ENCODE measurements at regions not wholly inside any gene's neighbourhood (a gene's known extent, or its start where the extent isn't known, plus 50 kb on each side); places are given as distances from the start of the nearest gene placed in this dataset.

- no peak overlapping the region for H3K4me3 ChIP-seq (ENCODE audit: low read length)
- DNase-seq (ENCODE audit: low read depth, low spot score): no peak
Observed at GRCh38 chr2:71796174-71796593, 342.8 kb downstream of the DYSF start.

- H3K4me3 ChIP-seq (ENCODE audit: low read length): no peak overlapping the region
- no peak for DNase-seq (ENCODE audit: low read depth, low spot score)
Observed at GRCh38 chr2:71795486-71795885, 342.1 kb downstream of the DYSF start.

GRCh38 chr2:71794611-71795010 lies 341.2 kb downstream of the DYSF start:
- DNase-seq (ENCODE audit: low read depth, low spot score): no peak
- no peak overlapping the region for H3K4me3 ChIP-seq (ENCODE audit: low read length)

DNA sequence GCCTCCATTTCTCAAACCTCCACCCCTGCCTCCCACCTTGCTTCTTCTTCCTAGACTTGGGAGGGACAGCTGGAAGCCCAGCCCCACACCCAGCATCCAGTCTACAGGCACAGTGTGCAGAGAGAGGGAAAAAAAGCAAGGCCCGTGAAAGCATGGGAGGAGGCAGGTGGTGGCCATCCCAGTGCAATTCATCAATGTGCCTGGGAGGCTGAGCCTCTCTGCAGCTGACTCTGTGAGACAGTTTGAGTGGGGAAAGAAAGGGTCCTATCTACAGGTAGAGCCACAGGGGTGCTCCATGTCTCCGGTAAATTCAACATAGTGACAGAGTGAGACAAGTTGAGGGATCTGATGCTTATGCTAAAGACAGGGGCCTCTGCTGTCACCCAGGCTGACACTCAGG lies 340.6 kb downstream of the DYSF start:
- no peak for DNase-seq (ENCODE audit: low read depth, low spot score)
- H3K4me3 ChIP-seq (ENCODE audit: low read length): no peak overlapping the region

DNA sequence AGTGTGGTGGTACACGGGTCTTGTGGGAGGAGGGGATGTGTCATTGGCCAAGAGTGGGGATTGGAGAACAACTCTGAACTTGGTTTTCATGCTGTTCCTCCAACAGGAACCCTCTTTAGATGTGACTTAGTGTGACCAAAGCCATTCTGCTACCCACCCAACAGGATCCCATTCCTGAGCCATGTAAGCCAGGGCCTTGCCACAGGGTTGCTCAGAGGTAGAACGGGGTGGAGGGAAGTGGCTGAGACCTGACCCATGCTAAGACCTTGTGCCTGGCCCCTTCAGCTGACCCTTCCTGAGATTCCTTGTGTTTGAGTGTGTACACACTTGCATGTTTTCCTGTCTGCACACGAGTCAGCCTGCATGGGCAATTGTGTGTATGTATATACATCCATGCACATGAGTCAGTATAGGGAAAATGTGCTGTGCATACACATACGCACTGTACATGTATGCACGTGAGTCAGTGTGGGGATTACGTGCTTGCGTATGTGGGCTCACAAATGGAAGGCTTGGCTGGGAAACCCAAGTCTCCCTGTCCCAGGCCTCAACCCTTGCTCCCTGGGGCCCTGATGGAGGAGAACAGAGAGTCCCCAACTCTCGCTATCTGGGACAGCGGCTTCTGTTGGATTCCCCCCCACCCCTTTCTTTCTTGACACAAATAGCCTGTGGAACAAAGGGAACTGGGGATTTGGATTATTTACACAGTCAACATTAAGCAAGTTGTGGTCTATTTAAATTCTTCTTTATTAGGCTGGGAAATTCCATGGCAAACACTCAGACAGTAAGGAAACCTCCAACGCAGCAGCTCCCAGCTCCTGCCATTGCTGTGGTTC lies 339.8 kb downstream of the DYSF start:
- no peak for DNase-seq (ENCODE audit: low read depth, low spot score)
- H3K4me3 ChIP-seq (ENCODE audit: low read length): no peak overlapping the region

DNA sequence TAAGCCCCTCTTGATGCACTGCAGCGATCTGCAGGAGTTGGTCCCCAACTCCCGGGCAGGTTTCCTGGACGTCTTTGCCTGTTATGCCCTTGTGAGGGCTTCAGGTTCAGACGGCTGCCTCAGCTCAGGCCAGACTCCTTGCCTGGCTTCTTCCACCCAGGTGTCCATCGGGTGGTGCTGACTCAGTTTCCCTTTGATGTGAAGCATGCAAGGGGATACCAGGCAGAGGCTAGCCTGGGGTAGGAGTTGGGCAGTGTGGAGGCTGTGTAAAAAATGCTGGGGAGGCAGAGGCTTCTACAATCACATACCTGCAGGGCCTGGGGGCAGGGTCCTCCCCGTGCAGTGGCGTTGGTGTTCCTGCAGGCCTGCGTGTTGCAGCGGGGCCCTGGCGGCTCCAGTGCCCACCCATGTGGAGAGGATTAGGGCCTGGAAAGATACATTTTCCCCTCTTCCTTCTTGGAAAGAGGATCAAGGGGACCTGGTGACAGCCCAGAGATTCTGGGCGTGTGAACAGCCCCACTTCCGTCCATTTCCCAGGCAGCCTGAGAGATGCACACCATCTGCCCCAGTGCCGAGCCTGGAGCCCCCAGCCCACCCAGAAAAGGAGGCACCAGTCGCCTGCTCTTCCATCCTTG lies 338.3 kb downstream of the DYSF start:
- H3K4me3 ChIP-seq (ENCODE audit: low read length): no peak overlapping the region
- DNase-seq (ENCODE audit: low read depth, low spot score): no peak

DNA sequence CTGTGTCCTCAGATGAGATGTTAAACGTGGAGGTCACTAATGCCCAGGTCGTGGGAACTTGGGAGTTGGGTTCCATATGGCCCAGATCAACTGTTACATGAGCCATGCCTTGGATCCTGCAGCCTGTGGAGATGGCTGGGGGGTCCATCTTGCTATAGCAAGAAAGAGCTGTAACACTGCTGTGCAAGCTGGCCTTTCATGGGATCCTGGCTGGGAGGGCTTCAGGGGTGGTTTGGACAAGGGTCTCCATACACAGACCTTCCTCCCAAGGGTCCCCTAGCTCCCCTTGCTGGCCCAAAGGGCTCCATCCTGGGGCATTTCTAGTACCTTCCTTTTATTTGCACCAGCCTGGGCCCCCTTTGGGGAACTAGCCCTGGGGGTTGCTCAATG lies 337.7 kb downstream of the DYSF start:
- H3K4me3 ChIP-seq (ENCODE audit: low read length): no peak overlapping the region
- DNase-seq (ENCODE audit: low read depth, low spot score): no peak

- no peak for DNase-seq (ENCODE audit: low read depth, low spot score)
- no peak overlapping the region for H3K4me3 ChIP-seq (ENCODE audit: low read length)
Observed at GRCh38 chr2:71790226-71791060, 337.1 kb downstream of the DYSF start.

- no peak overlapping the region for H3K4me3 ChIP-seq (ENCODE audit: low read length)
- no peak for DNase-seq (ENCODE audit: low read depth, low spot score)
Observed at GRCh38 chr2:71789556-71790204, 336.3 kb downstream of the DYSF start.

DNA sequence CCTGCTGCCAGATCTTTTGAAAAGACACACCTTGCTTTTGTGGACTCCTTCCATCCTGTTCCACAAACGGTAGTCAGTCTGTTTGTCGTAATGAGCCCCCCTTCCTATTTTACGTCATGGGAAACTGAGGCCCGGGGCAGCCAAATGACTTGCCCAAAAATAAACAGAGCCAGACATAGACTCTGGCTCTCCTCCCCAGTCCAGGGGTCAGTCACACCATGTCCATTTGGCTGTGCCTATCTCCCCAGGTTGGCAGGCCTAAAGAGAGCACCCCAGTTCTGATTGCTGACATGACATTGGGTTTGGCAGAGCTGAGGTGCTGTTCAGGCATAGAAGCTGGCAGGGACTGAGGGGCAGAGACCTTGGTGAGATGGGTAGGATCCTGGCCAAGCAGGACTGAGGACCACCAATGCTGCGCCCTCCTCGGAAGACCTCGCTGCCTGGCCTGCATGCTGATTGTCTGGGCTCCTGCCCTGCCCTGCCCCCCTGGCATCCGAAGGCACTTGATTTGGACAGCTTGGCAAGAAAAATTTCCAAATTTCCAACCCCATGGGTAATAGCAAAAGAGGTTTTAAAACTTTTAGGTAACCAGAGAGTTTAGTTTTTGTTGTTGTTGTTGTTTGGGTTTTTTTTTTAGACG lies 335.4 kb downstream of the DYSF start:
- H3K4me3 ChIP-seq (ENCODE audit: low read length): no peak overlapping the region
- no peak for DNase-seq (ENCODE audit: low read depth, low spot score)

GRCh38 chr2:71788186-71788525 lies 334.8 kb downstream of the DYSF start:
- DNase-seq (ENCODE audit: low read depth, low spot score): no peak
- no peak overlapping the region for H3K4me3 ChIP-seq (ENCODE audit: low read length)

DNA sequence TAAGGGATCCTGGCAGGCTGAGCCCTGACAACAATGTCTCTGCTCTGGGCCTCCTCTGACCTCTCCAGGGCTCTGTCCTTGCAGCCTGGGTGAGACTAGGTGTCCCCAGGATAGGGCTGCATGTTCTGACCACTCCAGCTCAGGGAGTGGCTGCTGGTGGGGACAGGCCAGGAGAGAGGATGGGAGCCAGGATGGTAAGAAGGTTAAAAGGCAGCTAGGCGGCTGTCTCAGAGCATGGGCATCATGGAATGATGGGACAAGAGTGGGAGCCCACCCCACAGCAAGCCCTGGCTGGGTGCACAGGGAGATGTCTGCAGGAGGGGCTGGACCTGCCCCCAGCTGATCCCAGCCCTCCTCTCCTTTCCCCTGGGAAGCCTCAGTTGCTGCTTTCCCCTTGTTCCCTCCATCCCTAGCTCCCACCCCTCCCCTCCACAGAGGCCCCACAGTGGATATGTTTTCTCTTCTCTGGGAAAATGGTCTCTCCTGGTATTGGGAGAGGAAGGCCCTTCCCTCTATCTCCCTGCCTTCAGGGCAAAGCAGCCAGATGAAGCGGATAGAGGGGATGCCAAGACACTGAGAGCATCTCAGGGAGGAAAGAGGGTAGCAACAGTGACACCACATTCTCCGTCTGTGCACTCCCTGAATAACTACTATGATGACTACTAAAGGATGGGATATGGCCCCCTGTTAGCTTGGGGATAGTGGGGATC lies 334.3 kb downstream of the DYSF start:
- no peak for DNase-seq (ENCODE audit: low read depth, low spot score)
- no peak overlapping the region for H3K4me3 ChIP-seq (ENCODE audit: low read length)

DNA sequence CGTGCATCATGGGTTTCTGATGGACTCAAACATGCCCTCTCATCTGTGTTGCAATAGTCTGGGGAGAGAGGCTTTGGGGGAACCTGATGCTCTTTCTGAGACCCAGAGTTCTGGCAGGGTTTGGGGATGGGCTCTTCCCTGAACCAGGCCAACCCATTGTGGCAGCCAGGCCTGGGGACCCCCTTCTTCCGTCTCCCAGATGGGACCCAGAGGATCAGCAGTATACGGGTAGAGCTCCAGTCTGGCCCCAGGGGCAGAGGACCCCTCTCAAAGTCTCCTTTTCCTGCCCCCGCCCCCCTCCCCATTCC lies 333.7 kb downstream of the DYSF start:
- DNase-seq (ENCODE audit: low read depth, low spot score): no peak
- H3K4me3 ChIP-seq (ENCODE audit: low read length): no peak overlapping the region

GRCh38 chr2:71786291-71787107 lies 333.1 kb downstream of the DYSF start:
- DNase-seq (ENCODE audit: low read depth, low spot score): no peak

DNA sequence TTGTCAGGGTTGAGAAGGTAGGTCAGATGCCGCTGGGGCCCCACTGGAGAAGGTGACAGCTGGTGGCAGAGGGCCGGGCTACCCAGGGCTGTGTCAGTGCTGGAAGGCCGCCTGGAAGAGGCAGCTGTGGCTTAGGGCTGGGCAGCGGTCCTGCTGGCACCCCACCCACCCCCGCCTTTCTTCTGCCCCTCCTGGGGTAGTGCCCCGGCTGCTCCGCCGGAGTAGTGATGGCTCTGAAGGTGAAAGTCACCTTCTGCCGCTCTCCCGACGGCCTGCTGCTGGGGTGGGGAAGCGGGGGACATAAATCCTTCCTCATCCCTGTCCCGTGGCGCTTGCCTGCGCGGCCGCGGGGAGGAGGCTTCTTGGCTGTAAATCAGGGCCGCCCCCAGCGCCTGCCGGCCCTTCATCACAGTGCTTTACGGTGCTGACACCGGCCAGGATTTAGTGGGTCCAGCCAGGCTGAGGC lies 332.2 kb downstream of the DYSF start:
- H3K4me3 ChIP-seq (ENCODE audit: low read length): no peak overlapping the region
- DNase-seq (ENCODE audit: low read depth, low spot score): no peak

More at GRCh38 chr2:71786291-71787107, 333.1 kb downstream of the DYSF start:
- no peak overlapping the region for H3K4me3 ChIP-seq (ENCODE audit: low read length)

GRCh38 chr2:71784734-71785511 lies 331.6 kb downstream of the DYSF start:
- DNase-seq (ENCODE audit: low read depth, low spot score): no peak
- H3K4me3 ChIP-seq (ENCODE audit: low read length): no peak overlapping the region

- DNase-seq (ENCODE audit: low read depth, low spot score): no peak
- H3K4me3 ChIP-seq (ENCODE audit: low read length): no peak overlapping the region
Observed at GRCh38 chr2:71783815-71784214, 330.5 kb downstream of the DYSF start.

All from Jurkat, Clone E6-1 (cell line).